ENCODE measurements at regions not wholly inside any gene's neighbourhood (a gene's known extent, or its start where the extent isn't known, plus 50 kb on each side); places are given as distances from the start of the nearest gene placed in this dataset.

DNA sequence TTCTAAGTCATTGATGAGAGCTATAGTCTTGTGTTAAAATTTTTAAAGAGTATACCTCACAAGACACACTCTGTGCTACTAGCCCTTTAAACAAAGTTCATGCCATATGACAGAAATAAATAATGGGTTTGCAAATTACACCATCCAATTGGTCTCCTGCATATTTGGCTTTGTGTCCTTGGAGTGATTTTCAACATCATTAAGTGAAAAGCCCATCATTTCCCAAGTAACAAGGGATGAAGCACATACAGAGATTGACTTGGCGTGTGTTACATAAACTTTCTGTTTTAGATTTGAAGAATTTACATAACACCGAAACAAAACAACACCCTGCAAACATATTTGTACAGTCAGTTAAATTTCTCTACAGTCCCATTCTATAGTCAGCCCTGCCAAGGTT lies 216.9 kb upstream of the NEIL3 start:
- no peak for TF ChIP-seq FOXM1 (IDR thresholded peaks at IDR 0.05; ENCODE audit: borderline replicate concordance)
- TF ChIP-seq BHLHE40 (IDR thresholded peaks at IDR 0.05; ENCODE audit: borderline replicate concordance): no peak
- no peak for TF ChIP-seq HDGF (IDR thresholded peaks at IDR 0.05; ENCODE audit: borderline replicate concordance)
- no peak for TF ChIP-seq SP1 (IDR thresholded peaks at IDR 0.05)
- TF ChIP-seq TARDBP (IDR thresholded peaks at IDR 0.05): no peak
- no peak for TF ChIP-seq SUZ12 (IDR thresholded peaks at IDR 0.05)
- TF ChIP-seq FOXA1 (IDR thresholded peaks at IDR 0.05): no peak
- no peak for TF ChIP-seq ARNT (IDR thresholded peaks at IDR 0.05)

Data from HEK293T (cell line).